ENCODE measurements at regions not wholly inside any gene's neighbourhood (a gene's known extent, or its start where the extent isn't known, plus 50 kb on each side); places are given as distances from the start of the nearest gene placed in this dataset.
"Not testable (repeated sequence)": the region's sequence is repeated elsewhere in the genome, so short reads cannot be mapped to it uniquely, and the experiment has no call there.

DNA sequence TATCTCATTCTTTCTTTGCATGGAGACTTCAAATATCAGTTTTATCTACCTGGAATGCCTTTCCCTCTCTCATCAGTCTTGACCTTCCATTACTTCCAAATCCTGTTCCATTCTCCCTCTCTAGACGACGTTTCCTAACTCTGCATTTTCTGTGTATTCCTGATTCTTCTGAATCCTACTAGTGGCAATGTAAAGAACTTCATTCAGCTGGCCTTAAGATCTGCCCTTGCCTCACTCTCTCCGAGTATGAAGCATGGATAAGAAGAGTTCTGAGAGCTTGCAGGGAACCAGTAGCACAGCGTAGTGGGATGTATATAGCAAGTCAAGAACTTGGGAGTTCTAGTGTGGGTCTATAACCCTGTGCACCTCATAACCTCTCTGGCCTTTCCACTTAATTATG lies 68.5 kb upstream of the HOXC13 start:
- peaks cover 0 to 2% (median 0%) of the 10 kb centered on the region in 8 donors for H3K9me3 ChIP-seq
- no peaks in the 10 kb centered on the region for H3K36me3 ChIP-seq
- DNase-seq, result no peak
- H3K4me1 ChIP-seq, result no peaks in the 10 kb centered on the region
- no peak overlapping the region for H3K27ac ChIP-seq
- intact Hi-C loops (cut with DNase I; ENCODE audit: low total_unique reads), result no loop called here
- H3K27me3 ChIP-seq (replicated peaks in 1 of 7), result peaks cover 0 to 61% (median 13%) of the 10 kb centered on the region in 7 donors
- WGBS, 5 donors, result 70 to 79% (median 74%) methylated on average over 4 of the region's 4 CpGs
- TF ChIP-seq CTCF (IDR thresholded peaks at IDR 0.05 in 8 of 11, conservative IDR thresholded peaks at IDR 0.05 in 3 of 11) (no peak), POLR2A (IDR thresholded peaks at IDR 0.05) (no peak), POLR2AphosphoS5 (IDR thresholded peaks at IDR 0.05) (no peak)
- H3K4me3 ChIP-seq, result no peak overlapping the region

GRCh38 chr12:53871367-53871766 lies 67.3 kb upstream of the HOXC13 start:
- Histone ChIP-seq H3K27ac (no peak overlapping the region), H3K9me3 (peaks cover 0 to 4% (median 0%) of the 10 kb centered on the region in 8 donors), H3K27me3 (replicated peaks in 1 of 7) (peaks cover 0 to 69% (median 16%) of the 10 kb centered on the region in 7 donors), H3K4me3 (no peak overlapping the region), H3K4me1 (no peaks in the 10 kb centered on the region), H3K36me3 (no peaks in the 10 kb centered on the region)
- intact Hi-C loops (cut with DNase I; ENCODE audit: low total_unique reads), result no loop called here
- DNase-seq, result no peak
- TF ChIP-seq POLR2AphosphoS5 (IDR thresholded peaks at IDR 0.05), result no peak
- TF ChIP-seq POLR2A (IDR thresholded peaks at IDR 0.05), result no peak
- no peak for TF ChIP-seq CTCF (IDR thresholded peaks at IDR 0.05 in 8 of 11, conservative IDR thresholded peaks at IDR 0.05 in 3 of 11)

DNA sequence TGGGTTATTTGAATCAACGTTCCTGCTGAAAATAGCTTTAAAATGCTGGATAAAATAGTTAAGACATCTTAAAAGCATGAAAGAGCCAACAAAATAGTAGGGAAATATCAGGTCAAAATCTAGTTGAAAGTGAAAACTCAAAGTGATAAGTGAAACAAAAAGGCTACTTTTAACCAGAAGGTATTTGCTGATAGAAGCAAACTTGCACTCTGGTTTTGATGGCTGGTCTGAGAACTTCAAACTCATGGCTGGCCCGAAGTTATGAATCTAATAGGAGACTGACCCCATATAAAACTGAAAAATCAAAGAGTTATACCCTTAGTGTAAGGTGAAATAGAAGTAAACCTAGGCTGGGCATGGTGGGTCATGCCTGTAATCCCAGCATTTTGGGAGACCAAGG lies 66.3 kb upstream of the HOXC13 start:
- Histone ChIP-seq H3K4me1 (no peaks in the 10 kb centered on the region), H3K27me3 (replicated peaks in 1 of 7) (peaks cover 0 to 68% (median 16%) of the 10 kb centered on the region in 7 donors), H3K4me3 (no peak overlapping the region), H3K9me3 (peaks cover 0 to 4% (median 0%) of the 10 kb centered on the region in 8 donors), H3K27ac (no peak overlapping the region), H3K36me3 (no peaks in the 10 kb centered on the region)
- DNase-seq, result no peak
- no peak for TF ChIP-seq POLR2A (IDR thresholded peaks at IDR 0.05)
- TF ChIP-seq POLR2AphosphoS5 (IDR thresholded peaks at IDR 0.05), result no peak
- TF ChIP-seq CTCF (IDR thresholded peaks at IDR 0.05 in 8 of 11, conservative IDR thresholded peaks at IDR 0.05 in 3 of 11), result no peak
- intact Hi-C loops (cut with DNase I; ENCODE audit: low total_unique reads), result no loop called here
- WGBS, 5 donors, result 58 to 67% (median 66%) methylated on average over 2 of the region's 2 CpGs

- DNase-seq; intact Hi-C loops (cut with DNase I; ENCODE audit: low total_unique reads): not testable (repeated sequence)
Measured at GRCh38 chr12:53877961-53878360, 60.7 kb upstream of the HOXC13 start.

DNA sequence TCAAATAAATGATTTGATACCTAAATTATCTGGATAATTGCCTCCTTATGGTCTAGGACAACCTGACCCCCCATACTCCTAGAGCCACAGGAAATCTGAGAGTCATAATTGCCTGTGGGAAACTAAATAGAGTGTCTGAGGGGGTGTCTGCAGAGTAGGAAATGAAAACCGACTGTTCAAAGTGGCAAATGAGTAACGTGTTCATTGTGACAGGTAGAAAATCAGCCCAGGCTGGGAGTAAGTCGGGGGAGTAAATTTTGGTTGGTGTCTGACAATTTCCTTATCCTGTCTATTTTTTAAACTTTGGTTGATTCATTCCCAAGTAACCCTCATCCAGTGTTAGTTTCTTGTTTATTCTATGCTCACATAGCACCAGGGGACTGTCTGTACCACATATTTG lies 51.6 kb upstream of the HOXC13 start:
- Histone ChIP-seq H3K27me3 (replicated peaks in 1 of 7) (peaks cover 0 to 51% (median 3%) of the 10 kb centered on the region in 7 donors), H3K27ac (no peak overlapping the region), H3K9me3 (no peaks in the 10 kb centered on the region), H3K4me3 (no peak overlapping the region), H3K4me1 (no peaks in the 10 kb centered on the region), H3K36me3 (no peaks in the 10 kb centered on the region)
- TF ChIP-seq CTCF (IDR thresholded peaks at IDR 0.05 in 8 of 11, conservative IDR thresholded peaks at IDR 0.05 in 3 of 11) (no peak), POLR2AphosphoS5 (IDR thresholded peaks at IDR 0.05) (no peak), POLR2A (IDR thresholded peaks at IDR 0.05) (no peak)
- intact Hi-C loops (cut with DNase I; ENCODE audit: low total_unique reads), result no loop called here
- 36 to 50% (median 39%) methylated on average over 3 of the region's 3 CpGs for WGBS, 5 donors
- DNase-seq, result no peak

More at GRCh38 chr12:53877961-53878360, 60.7 kb upstream of the HOXC13 start:
- not testable (repeated sequence) for H3K4me1 ChIP-seq, H3K9me3 ChIP-seq, H3K36me3 ChIP-seq, H3K4me3 ChIP-seq, H3K27ac ChIP-seq
- WGBS, 5 donors, result 76 to 95% (median 88%) methylated on average over 3 of the region's 3 CpGs
- H3K27me3 ChIP-seq (replicated peaks in 1 of 7), result peaks cover 0 to 49% (median 5%) of the 10 kb centered on the region in 7 donors

Data from spleen (tissue), 11 donors.